CD4-positive, alpha-beta T cell treated with Interleukin-12 subunit alpha and Interleukin-12 subunit beta, for 1 hour (primary cell): ENCODE measurements at regions not wholly inside any gene's neighbourhood (a gene's known extent, or its start where the extent isn't known, plus 50 kb on each side); places are given as distances from the start of the nearest gene placed in this dataset.

Source experiments
- DNase-seq: peaks from one replicate; pipeline ENCODE4 v3.0.0-alpha.2; 2020

- DNase-seq = no peak
Measured at GRCh38 chr6:166046226-166046625, 121.4 kb downstream of the TBXT start.

- no peak for DNase-seq
Measured at GRCh38 chr6:166045860-166046200, 121.8 kb downstream of the TBXT start.

GRCh38 chr6:166045173-166045859, 122.3 kb downstream of the TBXT start:
- DNase-seq = no peak

- DNase-seq = no peak
Measured at GRCh38 chr6:166041277-166041676, 126.4 kb downstream of the TBXT start.

GRCh38 chr6:166040292-166040691, 127.4 kb downstream of the TBXT start:
- DNase-seq = no peak

GRCh38 chr6:166036316-166037095, 131.1 kb downstream of the TBXT start:
- DNase-seq = no peak

- DNase-seq = no peak
Measured at GRCh38 chr6:166032366-166033200, 135.1 kb downstream of the TBXT start.

GRCh38 chr6:166031275-166031674, 136.4 kb downstream of the TBXT start:
- DNase-seq = no peak

- no peak for DNase-seq
Measured at GRCh38 chr6:166029506-166029905, 138.1 kb downstream of the TBXT start.

GRCh38 chr6:166027761-166028160, 139.9 kb downstream of the TBXT start:
- no peak for DNase-seq

GRCh38 chr6:166026586-166027126, 141.0 kb downstream of the TBXT start:
- DNase-seq = no peak

GRCh38 chr6:166025149-166025898, 142.3 kb downstream of the TBXT start:
- no peak for DNase-seq

GRCh38 chr6:166024252-166024651, 143.4 kb downstream of the TBXT start:
- no peak for DNase-seq

- DNase-seq = no peak
Measured at GRCh38 chr6:166023273-166023989, 144.2 kb downstream of the TBXT start.

- no peak for DNase-seq
Measured at GRCh38 chr6:166021429-166021828, 146.2 kb downstream of the TBXT start.

- DNase-seq = no peak
Measured at GRCh38 chr6:166019214-166019613, 148.4 kb downstream of the TBXT start.

- DNase-seq = no peak
Measured at GRCh38 chr6:166017032-166017635, 150.5 kb downstream of the TBXT start.

GRCh38 chr6:166014966-166015365, 152.7 kb downstream of the TBXT start:
- no peak for DNase-seq

GRCh38 chr6:166010136-166010960, 157.3 kb downstream of the TBXT start:
- no peak for DNase-seq

GRCh38 chr6:166009385-166010031, 158.1 kb downstream of the TBXT start:
- no peak for DNase-seq
